Stimulated activated CD4-positive, alpha-beta T cell treated with anti-CD3 and anti-CD28 coated beads, Interleukin-15, amount 100 ng/mL, for 48 hours (primary cell): ENCODE measurements at regions not wholly inside any gene's neighbourhood (a gene's known extent, or its start where the extent isn't known, plus 50 kb on each side); places are given as distances from the start of the nearest gene placed in this dataset.

Experiments used
- DNase-seq, 2 donors: peaks; one replicate each; pipeline ENCODE4 v3.0.0-alpha.2; 2020; ENCODE audit warnings: low read depth in 2 of 2

GRCh38 chr11:115557681-115558080 is 53.5 kb upstream of the CADM1 start:
- DNase-seq = no peak

DNA sequence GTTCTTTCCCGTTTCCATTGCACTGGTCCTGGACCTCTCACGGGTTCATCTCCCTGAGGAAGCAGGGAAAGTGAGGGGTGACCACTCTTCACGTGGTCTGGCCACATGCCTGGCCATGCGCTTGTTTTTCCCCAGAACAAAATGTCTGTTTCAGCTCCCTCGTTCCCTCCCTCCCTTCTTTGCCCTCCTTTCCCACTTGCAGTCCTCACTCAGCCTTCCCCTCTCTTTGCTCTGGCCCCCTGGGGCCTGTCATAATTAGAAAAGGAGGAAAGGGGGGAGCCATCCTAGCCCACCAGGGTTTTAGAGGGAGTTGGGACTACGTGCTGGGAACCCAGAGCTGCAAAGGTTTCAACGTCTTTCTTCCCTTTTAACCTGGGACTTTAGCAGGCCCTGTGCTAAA is 52.8 kb upstream of the CADM1 start:
- no peak for DNase-seq

- DNase-seq = no peak
These were observed 51.3 kb upstream of the CADM1 start for GRCh38 chr11:115555336-115556090.
